ENCODE measurements at regions not wholly inside any gene's neighbourhood (a gene's known extent, or its start where the extent isn't known, plus 50 kb on each side); places are given as distances from the start of the nearest gene placed in this dataset.

DNA sequence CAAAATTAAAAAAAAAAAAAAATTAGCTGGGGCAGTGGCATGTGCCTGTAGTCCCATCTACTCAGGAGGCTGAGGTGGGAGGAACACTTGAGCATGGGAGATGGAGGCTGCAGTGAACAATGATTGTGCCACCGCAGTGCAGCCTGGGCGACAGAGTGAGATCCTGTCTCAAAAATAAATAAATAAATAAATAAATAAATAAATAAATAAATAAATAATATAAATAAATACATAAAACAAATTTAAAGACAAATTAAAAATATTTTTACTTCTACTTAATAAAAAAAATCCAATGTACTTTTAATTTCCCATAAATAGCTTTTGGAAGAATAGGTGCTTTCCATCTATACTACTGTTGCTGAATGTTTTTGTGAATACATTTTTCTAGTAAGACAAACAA, 598.4 kb upstream of the EDIL3 start (continued):
- TF ChIP-seq, protein P1, sequence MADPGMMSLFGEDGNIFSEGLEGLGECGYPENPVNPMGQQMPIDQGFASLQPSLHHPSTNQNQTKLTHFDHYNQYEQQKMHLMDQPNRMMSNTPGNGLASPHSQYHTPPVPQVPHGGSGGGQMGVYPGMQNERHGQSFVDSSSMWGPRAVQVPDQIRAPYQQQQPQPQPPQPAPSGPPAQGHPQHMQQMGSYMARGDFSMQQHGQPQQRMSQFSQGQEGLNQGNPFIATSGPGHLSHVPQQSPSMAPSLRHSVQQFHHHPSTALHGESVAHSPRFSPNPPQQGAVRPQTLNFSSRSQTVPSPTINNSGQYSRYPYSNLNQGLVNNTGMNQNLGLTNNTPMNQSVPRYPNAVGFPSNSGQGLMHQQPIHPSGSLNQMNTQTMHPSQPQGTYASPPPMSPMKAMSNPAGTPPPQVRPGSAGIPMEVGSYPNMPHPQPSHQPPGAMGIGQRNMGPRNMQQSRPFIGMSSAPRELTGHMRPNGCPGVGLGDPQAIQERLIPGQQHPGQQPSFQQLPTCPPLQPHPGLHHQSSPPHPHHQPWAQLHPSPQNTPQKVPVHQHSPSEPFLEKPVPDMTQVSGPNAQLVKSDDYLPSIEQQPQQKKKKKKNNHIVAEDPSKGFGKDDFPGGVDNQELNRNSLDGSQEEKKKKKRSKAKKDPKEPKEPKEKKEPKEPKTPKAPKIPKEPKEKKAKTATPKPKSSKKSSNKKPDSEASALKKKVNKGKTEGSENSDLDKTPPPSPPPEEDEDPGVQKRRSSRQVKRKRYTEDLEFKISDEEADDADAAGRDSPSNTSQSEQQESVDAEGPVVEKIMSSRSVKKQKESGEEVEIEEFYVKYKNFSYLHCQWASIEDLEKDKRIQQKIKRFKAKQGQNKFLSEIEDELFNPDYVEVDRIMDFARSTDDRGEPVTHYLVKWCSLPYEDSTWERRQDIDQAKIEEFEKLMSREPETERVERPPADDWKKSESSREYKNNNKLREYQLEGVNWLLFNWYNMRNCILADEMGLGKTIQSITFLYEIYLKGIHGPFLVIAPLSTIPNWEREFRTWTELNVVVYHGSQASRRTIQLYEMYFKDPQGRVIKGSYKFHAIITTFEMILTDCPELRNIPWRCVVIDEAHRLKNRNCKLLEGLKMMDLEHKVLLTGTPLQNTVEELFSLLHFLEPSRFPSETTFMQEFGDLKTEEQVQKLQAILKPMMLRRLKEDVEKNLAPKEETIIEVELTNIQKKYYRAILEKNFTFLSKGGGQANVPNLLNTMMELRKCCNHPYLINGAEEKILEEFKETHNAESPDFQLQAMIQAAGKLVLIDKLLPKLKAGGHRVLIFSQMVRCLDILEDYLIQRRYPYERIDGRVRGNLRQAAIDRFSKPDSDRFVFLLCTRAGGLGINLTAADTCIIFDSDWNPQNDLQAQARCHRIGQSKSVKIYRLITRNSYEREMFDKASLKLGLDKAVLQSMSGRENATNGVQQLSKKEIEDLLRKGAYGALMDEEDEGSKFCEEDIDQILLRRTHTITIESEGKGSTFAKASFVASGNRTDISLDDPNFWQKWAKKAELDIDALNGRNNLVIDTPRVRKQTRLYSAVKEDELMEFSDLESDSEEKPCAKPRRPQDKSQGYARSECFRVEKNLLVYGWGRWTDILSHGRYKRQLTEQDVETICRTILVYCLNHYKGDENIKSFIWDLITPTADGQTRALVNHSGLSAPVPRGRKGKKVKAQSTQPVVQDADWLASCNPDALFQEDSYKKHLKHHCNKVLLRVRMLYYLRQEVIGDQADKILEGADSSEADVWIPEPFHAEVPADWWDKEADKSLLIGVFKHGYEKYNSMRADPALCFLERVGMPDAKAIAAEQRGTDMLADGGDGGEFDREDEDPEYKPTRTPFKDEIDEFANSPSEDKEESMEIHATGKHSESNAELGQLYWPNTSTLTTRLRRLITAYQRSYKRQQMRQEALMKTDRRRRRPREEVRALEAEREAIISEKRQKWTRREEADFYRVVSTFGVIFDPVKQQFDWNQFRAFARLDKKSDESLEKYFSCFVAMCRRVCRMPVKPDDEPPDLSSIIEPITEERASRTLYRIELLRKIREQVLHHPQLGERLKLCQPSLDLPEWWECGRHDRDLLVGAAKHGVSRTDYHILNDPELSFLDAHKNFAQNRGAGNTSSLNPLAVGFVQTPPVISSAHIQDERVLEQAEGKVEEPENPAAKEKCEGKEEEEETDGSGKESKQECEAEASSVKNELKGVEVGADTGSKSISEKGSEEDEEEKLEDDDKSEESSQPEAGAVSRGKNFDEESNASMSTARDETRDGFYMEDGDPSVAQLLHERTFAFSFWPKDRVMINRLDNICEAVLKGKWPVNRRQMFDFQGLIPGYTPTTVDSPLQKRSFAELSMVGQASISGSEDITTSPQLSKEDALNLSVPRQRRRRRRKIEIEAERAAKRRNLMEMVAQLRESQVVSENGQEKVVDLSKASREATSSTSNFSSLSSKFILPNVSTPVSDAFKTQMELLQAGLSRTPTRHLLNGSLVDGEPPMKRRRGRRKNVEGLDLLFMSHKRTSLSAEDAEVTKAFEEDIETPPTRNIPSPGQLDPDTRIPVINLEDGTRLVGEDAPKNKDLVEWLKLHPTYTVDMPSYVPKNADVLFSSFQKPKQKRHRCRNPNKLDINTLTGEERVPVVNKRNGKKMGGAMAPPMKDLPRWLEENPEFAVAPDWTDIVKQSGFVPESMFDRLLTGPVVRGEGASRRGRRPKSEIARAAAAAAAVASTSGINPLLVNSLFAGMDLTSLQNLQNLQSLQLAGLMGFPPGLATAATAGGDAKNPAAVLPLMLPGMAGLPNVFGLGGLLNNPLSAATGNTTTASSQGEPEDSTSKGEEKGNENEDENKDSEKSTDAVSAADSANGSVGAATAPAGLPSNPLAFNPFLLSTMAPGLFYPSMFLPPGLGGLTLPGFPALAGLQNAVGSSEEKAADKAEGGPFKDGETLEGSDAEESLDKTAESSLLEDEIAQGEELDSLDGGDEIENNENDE (IDR thresholded peaks at IDR 0.05; ENCODE audit: insufficient replicate concordance, low read length): no peak
- TF ChIP-seq HDAC2 (IDR thresholded peaks at IDR 0.05; ENCODE audit: borderline replicate concordance in 1 of 2, low read depth in 2 of 2, low read length in 2 of 2) (no peak), POLR2AphosphoS5 (IDR thresholded peaks at IDR 0.05; ENCODE audit: low read depth, low read length) (no peak), NRF1 (IDR thresholded peaks at IDR 0.05; ENCODE audit: low read depth, low read length) (no peak)

Measured in H1 (cell line).